ENCODE measurements at regions not wholly inside any gene's neighbourhood (a gene's known extent, or its start where the extent isn't known, plus 50 kb on each side); places are given as distances from the start of the nearest gene placed in this dataset.

DNA sequence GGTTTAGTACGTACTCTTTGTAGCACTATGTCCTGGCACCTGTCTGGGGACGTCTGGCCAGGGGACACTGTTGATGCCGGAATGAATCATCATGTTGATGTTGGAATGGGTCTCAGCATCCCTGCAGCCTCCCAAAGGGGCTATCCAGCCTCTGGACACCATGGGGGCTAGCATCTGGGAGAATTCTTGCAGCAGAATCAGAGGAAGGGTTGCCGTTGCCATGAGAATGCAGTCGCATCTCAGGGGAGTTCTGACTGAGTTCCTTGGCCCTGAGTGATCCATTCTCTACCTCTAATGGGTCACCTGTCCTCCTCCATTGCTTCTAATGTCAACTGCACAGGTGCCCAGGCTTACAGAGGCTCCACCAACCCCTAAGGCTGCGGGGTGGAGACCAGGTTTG, 129.1 kb downstream of the UQCRFS1 start:
- no peak overlapping the region for H2AK5ac ChIP-seq (ENCODE audit: low read length)
- no peaks in the 10 kb centered on the region for H3K27me3 ChIP-seq (ENCODE audit: insufficient read depth, low read length, poor library complexity)
- H3K9ac ChIP-seq (ENCODE audit: low read length), result no peak overlapping the region
- no peak overlapping the region for H2BK120ac ChIP-seq (ENCODE audit: low read depth, low read length)
- H3K4me3 ChIP-seq (ENCODE audit: low read length), result no peak overlapping the region
- no peak overlapping the region for H3K56ac ChIP-seq (ENCODE audit: low read length)
- H3K23ac ChIP-seq (ENCODE audit: low read length), result no peak overlapping the region
- H4K5ac ChIP-seq (ENCODE audit: low read length), result no peak overlapping the region
- H3K79me2 ChIP-seq (ENCODE audit: control insufficient read depth, insufficient read depth, low read length), result no peaks in the 10 kb centered on the region
- H3K36me3 ChIP-seq (ENCODE audit: control insufficient read depth, insufficient read depth, low read length), result no peaks in the 10 kb centered on the region
- no peak for DNase-seq
- no peak overlapping the region for H3K4me2 ChIP-seq (ENCODE audit: low read length)
- H3K4me1 ChIP-seq (ENCODE audit: control insufficient read depth, low read depth, low read length), result no peaks in the 10 kb centered on the region
- H3K4ac ChIP-seq (ENCODE audit: low read depth, low read length), result no peak overlapping the region
- H2BK15ac ChIP-seq (replicated peaks; ENCODE audit: low read depth), result no peak overlapping the region
- H3K27ac ChIP-seq (ENCODE audit: low read depth, low read length), result no peak overlapping the region
- no peak overlapping the region for H2BK5ac ChIP-seq (ENCODE audit: low read length)
- no peak overlapping the region for H4K8ac ChIP-seq (ENCODE audit: low read depth, low read length)
- H3K18ac ChIP-seq (ENCODE audit: low read length), result no peak overlapping the region
- no CpG with 5 or more reads among the region's 6 CpGs for WGBS (ENCODE audit: extremely low coverage, insufficient coverage, low lambda C conversion rate)
- no peaks in the 10 kb centered on the region for H3K79me1 ChIP-seq (ENCODE audit: low read length)

DNA sequence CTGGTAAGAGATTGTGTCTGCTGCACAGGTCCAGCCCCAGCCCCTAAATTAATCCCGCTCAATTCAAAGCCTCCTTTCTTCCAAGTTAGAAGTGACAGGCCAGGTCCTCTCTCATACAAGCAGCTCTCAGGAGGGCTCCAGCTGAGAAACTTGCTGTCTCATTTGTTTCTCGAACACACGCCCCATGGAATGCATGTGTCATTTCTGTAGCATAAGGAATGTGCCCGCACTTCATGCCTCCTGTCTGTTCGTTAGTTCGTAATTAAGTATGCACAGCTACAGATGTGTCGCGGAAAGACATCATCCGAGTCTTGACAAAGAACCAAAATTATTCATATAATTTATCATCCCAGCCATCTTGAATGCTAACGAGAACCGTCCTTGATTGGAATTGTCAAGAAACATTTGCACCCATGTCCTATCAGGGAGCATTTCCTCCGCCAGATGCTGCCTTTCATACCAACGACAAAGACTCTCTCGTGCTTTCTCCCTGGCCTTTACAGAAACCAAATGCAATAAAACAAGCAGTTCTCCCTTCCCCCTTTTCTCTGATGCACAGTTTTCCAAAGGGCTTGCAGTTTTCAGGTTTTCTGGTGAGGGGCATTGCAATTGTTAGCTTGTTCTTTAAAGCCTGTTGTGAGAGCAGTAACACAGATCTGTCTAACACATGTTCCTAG, 133.5 kb downstream of the UQCRFS1 start:
- no peaks in the 10 kb centered on the region for H3K4me1 ChIP-seq (ENCODE audit: control insufficient read depth, low read depth, low read length)
- no peaks in the 10 kb centered on the region for H3K79me1 ChIP-seq (ENCODE audit: low read length)
- H3K9ac ChIP-seq (ENCODE audit: low read length), result no peak overlapping the region
- H3K4me2 ChIP-seq (ENCODE audit: low read length), result no peak overlapping the region
- H4K5ac ChIP-seq (ENCODE audit: low read length), result no peak overlapping the region
- no peak overlapping the region for H4K8ac ChIP-seq (ENCODE audit: low read depth, low read length)
- no peak overlapping the region for H3K27ac ChIP-seq (ENCODE audit: low read depth, low read length)
- H3K36me3 ChIP-seq (ENCODE audit: control insufficient read depth, insufficient read depth, low read length), result no peaks in the 10 kb centered on the region
- H3K18ac ChIP-seq (ENCODE audit: low read length), result no peak overlapping the region
- no CpG with 5 or more reads among the region's 14 CpGs for WGBS (ENCODE audit: extremely low coverage, insufficient coverage, low lambda C conversion rate)
- H2BK120ac ChIP-seq (ENCODE audit: low read depth, low read length), result no peak overlapping the region
- no peaks in the 10 kb centered on the region for H3K79me2 ChIP-seq (ENCODE audit: control insufficient read depth, insufficient read depth, low read length)
- no peak overlapping the region for H3K4ac ChIP-seq (ENCODE audit: low read depth, low read length)
- no peak overlapping the region for H2BK5ac ChIP-seq (ENCODE audit: low read length)
- no peak for DNase-seq
- H2AK5ac ChIP-seq (ENCODE audit: low read length), result no peak overlapping the region
- H3K56ac ChIP-seq (ENCODE audit: low read length), result no peak overlapping the region
- no peak overlapping the region for H3K4me3 ChIP-seq (ENCODE audit: low read length)
- no peaks in the 10 kb centered on the region for H3K27me3 ChIP-seq (ENCODE audit: insufficient read depth, low read length, poor library complexity)
- H2BK15ac ChIP-seq (replicated peaks; ENCODE audit: low read depth), result no peak overlapping the region
- H3K23ac ChIP-seq (ENCODE audit: low read length), result no peak overlapping the region

DNA sequence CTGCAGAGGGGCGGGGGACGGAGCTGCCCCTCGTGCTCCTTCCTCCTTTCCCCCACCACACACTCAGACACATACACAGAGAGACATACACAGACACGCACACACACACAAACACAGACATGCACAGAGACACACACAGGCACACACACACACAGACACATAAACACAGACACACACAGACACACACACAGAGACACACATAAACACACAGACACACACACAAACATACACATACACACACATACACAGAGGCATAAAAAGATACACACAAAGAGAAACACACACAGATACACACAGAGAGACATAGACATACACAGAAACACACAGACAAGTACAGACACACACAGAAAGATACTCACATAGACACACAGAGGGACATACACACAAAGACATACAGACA, 136.0 kb downstream of the UQCRFS1 start:
- Histone ChIP-seq H3K4me2 (ENCODE audit: low read length) (no peak overlapping the region), H3K27ac (ENCODE audit: low read depth, low read length) (no peak overlapping the region), H3K27me3 (ENCODE audit: insufficient read depth, low read length, poor library complexity) (no peaks in the 10 kb centered on the region), H2BK5ac (ENCODE audit: low read length) (no peak overlapping the region), H2BK15ac (replicated peaks; ENCODE audit: low read depth) (no peak overlapping the region), H3K56ac (ENCODE audit: low read length) (no peak overlapping the region), H3K79me1 (ENCODE audit: low read length) (no peaks in the 10 kb centered on the region), H2AK5ac (ENCODE audit: low read length) (no peak overlapping the region), H3K23ac (ENCODE audit: low read length) (no peak overlapping the region), H3K4me1 (ENCODE audit: control insufficient read depth, low read depth, low read length) (no peaks in the 10 kb centered on the region), H3K79me2 (ENCODE audit: control insufficient read depth, insufficient read depth, low read length) (no peaks in the 10 kb centered on the region), H4K8ac (ENCODE audit: low read depth, low read length) (no peak overlapping the region), H3K4ac (ENCODE audit: low read depth, low read length) (no peak overlapping the region), H4K5ac (ENCODE audit: low read length) (no peak overlapping the region), H3K18ac (ENCODE audit: low read length) (no peak overlapping the region), H3K9ac (ENCODE audit: low read length) (no peak overlapping the region), H3K36me3 (ENCODE audit: control insufficient read depth, insufficient read depth, low read length) (no peaks in the 10 kb centered on the region), H3K4me3 (ENCODE audit: low read length) (no peak overlapping the region), H2BK120ac (ENCODE audit: low read depth, low read length) (no peak overlapping the region)
- WGBS (ENCODE audit: extremely low coverage, insufficient coverage, low lambda C conversion rate), result no CpG with 5 or more reads among the region's 4 CpGs
- DNase-seq, result no peak

DNA sequence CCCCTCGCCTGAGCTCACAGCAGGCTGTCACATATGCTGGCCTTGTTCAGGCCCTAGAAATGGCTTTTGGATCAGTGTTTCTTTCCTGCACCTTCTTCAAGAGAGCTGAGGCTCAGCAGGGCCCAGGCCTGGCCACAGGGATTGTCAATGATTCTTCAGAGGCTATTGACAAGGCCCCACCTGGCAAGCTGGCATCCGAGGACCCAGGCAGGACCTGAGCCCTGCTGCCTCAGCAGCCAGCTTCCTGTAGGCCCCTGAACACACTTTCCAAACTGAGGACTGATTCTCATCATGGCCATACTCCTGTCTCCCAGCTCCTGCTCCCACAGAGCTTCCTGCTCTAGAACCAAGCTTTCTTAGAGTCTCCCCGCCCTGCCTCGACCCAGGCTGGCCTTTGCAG, 136.8 kb downstream of the UQCRFS1 start:
- no peak overlapping the region for H3K4me2 ChIP-seq (ENCODE audit: low read length)
- H3K56ac ChIP-seq (ENCODE audit: low read length), result no peak overlapping the region
- H2BK5ac ChIP-seq (ENCODE audit: low read length), result no peak overlapping the region
- H3K23ac ChIP-seq (ENCODE audit: low read length), result no peak overlapping the region
- H4K5ac ChIP-seq (ENCODE audit: low read length), result no peak overlapping the region
- no peak overlapping the region for H3K27ac ChIP-seq (ENCODE audit: low read depth, low read length)
- no peak overlapping the region for H4K8ac ChIP-seq (ENCODE audit: low read depth, low read length)
- no peak overlapping the region for H3K18ac ChIP-seq (ENCODE audit: low read length)
- H3K9ac ChIP-seq (ENCODE audit: low read length), result no peak overlapping the region
- no peaks in the 10 kb centered on the region for H3K4me1 ChIP-seq (ENCODE audit: control insufficient read depth, low read depth, low read length)
- no peaks in the 10 kb centered on the region for H3K36me3 ChIP-seq (ENCODE audit: control insufficient read depth, insufficient read depth, low read length)
- H2BK120ac ChIP-seq (ENCODE audit: low read depth, low read length), result no peak overlapping the region
- H3K79me2 ChIP-seq (ENCODE audit: control insufficient read depth, insufficient read depth, low read length), result no peaks in the 10 kb centered on the region
- H3K4me3 ChIP-seq (ENCODE audit: low read length), result no peak overlapping the region
- WGBS (ENCODE audit: extremely low coverage, insufficient coverage, low lambda C conversion rate), result no CpG with 5 or more reads among the region's 4 CpGs
- no peak overlapping the region for H3K4ac ChIP-seq (ENCODE audit: low read depth, low read length)
- no peaks in the 10 kb centered on the region for H3K79me1 ChIP-seq (ENCODE audit: low read length)
- H3K27me3 ChIP-seq (ENCODE audit: insufficient read depth, low read length, poor library complexity), result no peaks in the 10 kb centered on the region
- H2BK15ac ChIP-seq (replicated peaks; ENCODE audit: low read depth), result no peak overlapping the region
- H2AK5ac ChIP-seq (ENCODE audit: low read length), result no peak overlapping the region
- DNase-seq, result no peak

DNA sequence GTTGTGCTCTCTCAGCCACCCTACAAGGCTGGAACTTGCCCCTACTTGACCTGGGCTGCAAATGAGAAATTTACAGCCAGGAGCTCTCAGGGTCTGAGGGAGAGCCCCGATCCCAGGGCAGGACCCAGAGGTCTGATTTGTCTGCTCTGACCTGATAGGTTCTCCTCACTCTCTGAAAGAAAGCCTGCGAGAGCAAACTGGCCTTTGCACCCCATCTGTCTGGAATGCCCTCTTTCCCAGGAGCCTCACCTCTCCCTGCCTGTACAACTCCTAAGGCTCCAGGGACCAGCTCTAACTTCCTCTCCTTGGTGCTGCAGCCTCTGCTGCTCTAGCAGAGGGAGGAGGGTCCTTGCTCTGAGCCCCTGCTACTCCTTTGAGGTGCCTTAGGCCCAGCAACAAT, 137.8 kb downstream of the UQCRFS1 start:
- Histone ChIP-seq H3K27ac (ENCODE audit: low read depth, low read length) (no peak overlapping the region), H4K5ac (ENCODE audit: low read length) (no peak overlapping the region), H3K36me3 (ENCODE audit: control insufficient read depth, insufficient read depth, low read length) (no peaks in the 10 kb centered on the region), H3K4me2 (ENCODE audit: low read length) (no peak overlapping the region), H3K4me3 (ENCODE audit: low read length) (no peak overlapping the region), H3K9ac (ENCODE audit: low read length) (no peak overlapping the region), H3K4ac (ENCODE audit: low read depth, low read length) (no peak overlapping the region), H3K27me3 (ENCODE audit: insufficient read depth, low read length, poor library complexity) (no peaks in the 10 kb centered on the region), H3K23ac (ENCODE audit: low read length) (no peak overlapping the region), H3K79me2 (ENCODE audit: control insufficient read depth, insufficient read depth, low read length) (no peaks in the 10 kb centered on the region), H2BK120ac (ENCODE audit: low read depth, low read length) (no peak overlapping the region), H2BK5ac (ENCODE audit: low read length) (no peak overlapping the region), H3K4me1 (ENCODE audit: control insufficient read depth, low read depth, low read length) (no peaks in the 10 kb centered on the region), H4K8ac (ENCODE audit: low read depth, low read length) (no peak overlapping the region), H3K56ac (ENCODE audit: low read length) (no peak overlapping the region), H2BK15ac (replicated peaks; ENCODE audit: low read depth) (no peak overlapping the region), H3K79me1 (ENCODE audit: low read length) (no peaks in the 10 kb centered on the region), H3K18ac (ENCODE audit: low read length) (no peak overlapping the region), H2AK5ac (ENCODE audit: low read length) (no peak overlapping the region)
- no peak for DNase-seq
- WGBS (ENCODE audit: extremely low coverage, insufficient coverage, low lambda C conversion rate), result no CpG with 5 or more reads among the region's 2 CpGs

DNA sequence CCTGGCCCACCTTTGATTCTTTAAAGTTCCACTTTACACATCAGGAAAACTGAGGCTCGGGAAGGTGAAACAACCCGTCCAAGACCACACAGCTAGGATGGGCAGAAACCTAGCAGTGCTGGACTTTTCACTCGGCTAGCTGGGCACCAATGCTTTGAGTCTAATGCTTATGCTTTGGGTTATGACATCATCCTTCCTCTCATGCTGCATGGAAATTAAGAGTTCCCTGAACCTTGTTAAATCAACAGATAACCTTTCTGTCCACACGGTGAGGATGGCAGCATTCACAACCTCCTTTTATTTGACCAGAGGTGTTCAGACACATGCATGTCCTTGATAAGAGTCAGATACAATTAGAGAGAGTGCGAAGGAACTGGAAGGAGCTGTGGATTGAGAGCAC, 138.4 kb downstream of the UQCRFS1 start:
- Histone ChIP-seq H3K27me3 (ENCODE audit: insufficient read depth, low read length, poor library complexity) (no peaks in the 10 kb centered on the region), H2BK15ac (replicated peaks; ENCODE audit: low read depth) (no peak overlapping the region), H4K8ac (ENCODE audit: low read depth, low read length) (no peak overlapping the region), H3K4me2 (ENCODE audit: low read length) (no peak overlapping the region), H3K4me1 (ENCODE audit: control insufficient read depth, low read depth, low read length) (no peaks in the 10 kb centered on the region), H3K27ac (ENCODE audit: low read depth, low read length) (no peak overlapping the region), H3K4me3 (ENCODE audit: low read length) (no peak overlapping the region), H3K79me2 (ENCODE audit: control insufficient read depth, insufficient read depth, low read length) (no peaks in the 10 kb centered on the region), H2BK5ac (ENCODE audit: low read length) (no peak overlapping the region), H3K23ac (ENCODE audit: low read length) (no peak overlapping the region), H2BK120ac (ENCODE audit: low read depth, low read length) (no peak overlapping the region), H4K5ac (ENCODE audit: low read length) (no peak overlapping the region), H3K36me3 (ENCODE audit: control insufficient read depth, insufficient read depth, low read length) (no peaks in the 10 kb centered on the region), H3K79me1 (ENCODE audit: low read length) (no peaks in the 10 kb centered on the region), H3K56ac (ENCODE audit: low read length) (no peak overlapping the region), H3K18ac (ENCODE audit: low read length) (no peak overlapping the region), H3K9ac (ENCODE audit: low read length) (no peak overlapping the region), H2AK5ac (ENCODE audit: low read length) (no peak overlapping the region), H3K4ac (ENCODE audit: low read depth, low read length) (no peak overlapping the region)
- WGBS (ENCODE audit: extremely low coverage, insufficient coverage, low lambda C conversion rate), result no CpG with 5 or more reads among the region's 5 CpGs
- no peak for DNase-seq

Measured in mesendoderm (in vitro differentiated cells).